Esophagus squamous epithelium (tissue), 5 donors: ENCODE measurements at regions not wholly inside any gene's neighbourhood (a gene's known extent, or its start where the extent isn't known, plus 50 kb on each side); places are given as distances from the start of the nearest gene placed in this dataset.

Source experiments
- DNase-seq: peaks from one replicate; lab custom pipeline; 2025; lab: John Stamatoyannopoulos, UW
- H3K27ac ChIP-seq, 4 donors: fragments of 200-600 bp; sonication (generic); one replicate each; pipeline ENCODE4 v1.5.1; 2016 to 2019; ENCODE audit warnings: mild to moderate bottlenecking in 1 of 4
- H3K27me3 ChIP-seq, 4 donors: fragments of 200-600 bp; sonication (generic); 1 replicate in 3 of 4; 2 replicates in 1 of 4; pipeline versions ENCODE4 v1.5.1 to v1.6.0; 2017 to 2021; ENCODE audit warnings: antibody characterized with exemption in 1 of 4
- H3K36me3 ChIP-seq, 3 donors: fragments of 200-600 bp; sonication (generic); one replicate each; pipeline ENCODE4 v1.5.1; 2016 to 2019
- H3K4me1 ChIP-seq, 3 donors: fragments of 200-600 bp; sonication (generic); one replicate each; pipeline ENCODE4 v1.5.1; 2017 to 2019
- H3K4me3 ChIP-seq, 4 donors: fragments of 200-600 bp; sonication (generic); 1 replicate in 3 of 4; 2 replicates in 1 of 4; pipeline ENCODE4 v1.5.1; 2016 to 2019; ENCODE audit warnings: mild to moderate bottlenecking in 2 of 4, moderate library complexity in 1 of 4
- H3K9me3 ChIP-seq, 3 donors: fragments of 200-600 bp; sonication (generic); one replicate each; pipeline ENCODE4 v1.5.1; 2016 to 2019
- CTCF ChIP-seq, 6 experiments: fragments of 450-650 bp in 4 of 6; fragments of 200-600 bp in 2 of 6; sonication (generic) in 2 of 6; IDR thresholded peaks; one replicate each; pipeline ENCODE4 v1.5.1; 2016 to 2019; ENCODE audit warnings: antibody characterized with exemption in 6 of 6, mild to moderate bottlenecking in 4 of 6, moderate library complexity in 4 of 6
- POLR2A ChIP-seq, 4 donors: fragments of 450-650 bp; IDR thresholded peaks; one replicate each; pipeline ENCODE4 v1.6.1; 2017; ENCODE audit warnings: antibody characterized with exemption in 4 of 4, mild to moderate bottlenecking in 4 of 4, moderate library complexity in 3 of 4
- WGBS, 2 donors: methylation state at CpG; one replicate each; pipeline ENCODE4 v1.1.5; 2018; 5-methylcytosine and 5-hydroxymethylcytosine counted together
- intact Hi-C: fragments of 100-400 bp; cut with DNase I; formaldehyde crosslinking; loops from one replicate; pipeline ENCODE4 v1.15.0; 2022
- donor health status: DM: yes; HTN: yes; CAD: no.

- no peaks in the 10 kb centered on the region for H3K9me3 ChIP-seq
- H3K27ac ChIP-seq, result no peak overlapping the region
- intact Hi-C loops, result no loop called here
- peaks cover 0 to 9% (median 3%) of the 10 kb centered on the region in 3 donors for H3K4me1 ChIP-seq
- no peaks in the 10 kb centered on the region for H3K27me3 ChIP-seq
- H3K36me3 ChIP-seq, result no peaks in the 10 kb centered on the region
- no peak for DNase-seq
- H3K4me3 ChIP-seq, result no peak overlapping the region
- 53 to 84% methylated on average over 2 of the region's 2 CpGs for WGBS, 2 donors
- TF ChIP-seq POLR2A (IDR thresholded peaks at IDR 0.05) (no peak), CTCF (IDR thresholded peaks at IDR 0.05) (no peak)
Observed at GRCh38 chr12:92051441-92051840, 94.2 kb downstream of the BTG1 start.

DNA sequence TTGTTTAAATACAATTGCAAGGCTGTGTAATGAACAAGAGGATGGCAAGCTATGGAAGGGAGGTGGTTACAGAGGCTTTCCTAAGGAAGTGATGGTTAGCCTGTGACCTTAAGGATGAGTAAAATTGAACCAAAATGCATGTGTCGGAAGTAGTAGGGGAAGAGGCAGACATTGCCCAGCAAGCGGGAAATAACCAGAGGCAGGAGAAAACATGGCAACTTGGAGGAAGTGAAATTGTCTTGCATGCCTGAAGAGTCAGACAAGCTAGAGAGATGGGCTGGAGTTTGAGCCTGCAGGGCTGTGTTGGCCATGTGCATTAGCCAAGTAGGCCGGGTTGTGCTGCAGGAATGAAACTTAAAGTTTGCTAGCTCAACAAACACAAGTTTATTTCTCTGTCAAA, 96.2 kb downstream of the BTG1 start:
- intact Hi-C loops, result no loop called here
- TF ChIP-seq POLR2A (IDR thresholded peaks at IDR 0.05) (no peak), CTCF (IDR thresholded peaks at IDR 0.05) (no peak)
- H3K4me3 ChIP-seq, result no peak overlapping the region
- no peak for DNase-seq
- 68 to 87% methylated on average over 3 of the region's 3 CpGs for WGBS, 2 donors
- H3K27ac ChIP-seq, result no peak overlapping the region
- no peaks in the 10 kb centered on the region for H3K36me3 ChIP-seq
- H3K9me3 ChIP-seq, result no peaks in the 10 kb centered on the region
- H3K27me3 ChIP-seq, result no peaks in the 10 kb centered on the region
- no peaks in the 10 kb centered on the region for H3K4me1 ChIP-seq

DNA sequence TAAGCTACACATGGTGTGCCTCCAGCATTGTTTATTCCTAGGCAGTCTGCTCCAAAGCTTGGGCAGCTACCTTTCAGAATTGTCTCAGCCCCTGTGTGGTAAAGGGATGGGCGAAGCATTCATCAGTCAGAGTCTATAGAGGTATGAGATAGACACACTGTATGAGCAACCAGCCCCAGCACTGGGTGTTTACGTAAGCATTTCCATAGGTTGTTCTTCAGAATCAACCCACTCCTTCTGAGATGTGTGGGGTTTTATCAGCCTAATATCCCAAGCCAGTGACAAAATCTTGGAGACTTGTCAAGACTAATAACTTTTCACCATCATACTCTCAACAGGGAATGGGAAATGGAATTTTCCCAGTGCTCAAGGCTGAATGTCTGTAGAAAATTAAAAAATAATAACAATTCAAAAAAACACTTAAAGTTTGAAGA, 98.2 kb downstream of the BTG1 start:
- TF ChIP-seq POLR2A (IDR thresholded peaks at IDR 0.05), result no peak
- no peaks in the 10 kb centered on the region for H3K36me3 ChIP-seq
- no peak overlapping the region for H3K27ac ChIP-seq
- DNase-seq, result no peak
- no peaks in the 10 kb centered on the region for H3K9me3 ChIP-seq
- no peak overlapping the region for H3K4me3 ChIP-seq
- no peaks in the 10 kb centered on the region for H3K27me3 ChIP-seq
- H3K4me1 ChIP-seq, result no peaks in the 10 kb centered on the region
- intact Hi-C loops, result no loop called here
- WGBS, 2 donors, result 89 to 94% methylated on average over 2 of the region's 2 CpGs

DNA sequence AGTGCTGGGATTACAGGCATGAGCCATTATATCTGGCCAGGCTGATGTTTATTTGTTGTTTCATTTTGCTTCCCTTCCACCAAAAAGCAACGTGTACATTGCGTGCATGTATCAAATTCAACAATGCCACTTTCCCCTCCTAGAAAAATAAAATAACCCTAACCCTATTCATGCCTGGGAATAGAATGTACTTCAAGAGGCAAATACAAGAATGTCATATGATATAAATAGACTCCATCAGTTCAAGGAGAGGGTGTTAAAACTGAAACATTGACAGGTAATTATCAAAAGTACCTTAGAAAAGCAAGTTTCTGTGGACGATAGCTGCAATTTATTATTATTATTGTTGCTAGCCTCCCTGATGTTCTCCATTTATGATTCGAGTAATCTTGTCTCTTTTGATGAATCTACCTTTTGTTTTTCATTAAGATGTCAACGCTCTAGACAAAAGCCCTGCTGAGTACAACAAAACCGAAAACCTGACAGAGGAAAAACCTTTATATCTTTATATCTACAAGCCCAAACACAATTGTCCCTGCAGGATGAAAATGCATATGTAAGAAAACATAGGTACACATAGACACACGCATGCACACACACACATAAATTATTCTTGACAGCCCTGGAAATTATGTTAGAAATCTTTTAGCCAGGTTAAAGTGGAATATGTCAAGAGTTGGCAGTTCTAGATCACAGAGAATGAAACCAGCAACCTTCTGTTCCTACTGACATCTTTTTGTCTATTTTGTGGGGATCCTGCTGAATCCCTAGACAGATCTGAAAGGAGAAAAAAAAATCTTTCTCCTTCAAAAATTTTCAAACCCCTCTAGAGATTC, 98.9 kb downstream of the BTG1 start:
- Histone ChIP-seq H3K36me3 (no peaks in the 10 kb centered on the region), H3K27me3 (no peaks in the 10 kb centered on the region), H3K27ac (no peak overlapping the region), H3K9me3 (no peaks in the 10 kb centered on the region), H3K4me3 (no peak overlapping the region), H3K4me1 (no peaks in the 10 kb centered on the region)
- 63 to 69% methylated on average over 7 of the region's 7 CpGs for WGBS, 2 donors
- intact Hi-C loops, result no loop called here
- TF ChIP-seq POLR2A (IDR thresholded peaks at IDR 0.05), result no peak
- no peak for TF ChIP-seq CTCF (IDR thresholded peaks at IDR 0.05)
- no peak for DNase-seq

GRCh38 chr12:92045852-92046251, 99.8 kb downstream of the BTG1 start:
- intact Hi-C loops, result no loop called here
- Histone ChIP-seq H3K36me3 (no peaks in the 10 kb centered on the region), H3K9me3 (no peaks in the 10 kb centered on the region), H3K27ac (no peak overlapping the region), H3K4me1 (no peaks in the 10 kb centered on the region), H3K4me3 (no peak overlapping the region), H3K27me3 (no peaks in the 10 kb centered on the region)
- WGBS, 2 donors, result 78 to 87% methylated on average over 1 to 2 of the region's 2 CpGs
- TF ChIP-seq POLR2A (IDR thresholded peaks at IDR 0.05), result no peak
- TF ChIP-seq CTCF (IDR thresholded peaks at IDR 0.05), result no peak
- DNase-seq, result no peak
